ENCODE measurements at regions not wholly inside any gene's neighbourhood (a gene's known extent, or its start where the extent isn't known, plus 50 kb on each side); places are given as distances from the start of the nearest gene placed in this dataset.

- Histone ChIP-seq H3K27ac (ENCODE audit: low read depth in 1 of 2, low read length in 2 of 2) (no peak overlapping the region), H3K4me1 (ENCODE audit: insufficient read depth, low read length) (no peaks in the 10 kb centered on the region), H3K4me3 (ENCODE audit: low read length) (no peak overlapping the region), H3K36me3 (ENCODE audit: insufficient read depth, low read length) (no peaks in the 10 kb centered on the region), H3K9me3 (ENCODE audit: control insufficient read depth in 1 of 2, insufficient read depth in 1 of 2, low read length in 2 of 2) (no peaks in the 10 kb centered on the region), H3K27me3 (ENCODE audit: control insufficient read depth in 1 of 2, insufficient read depth in 2 of 2, low read length in 2 of 2) (no peaks in the 10 kb centered on the region)
- no peaks in the 10 kb centered on the region for H3K36me3 Mint-ChIP-seq (ENCODE audit: low read depth)
- DNase-seq: no peak
- CTCF ChIA-PET: no interaction called here
- no peak for ATAC-seq (ENCODE audit: poor library complexity)
- TF ChIP-seq CTCF (IDR thresholded peaks at IDR 0.05): no peak
- no peaks in the 10 kb centered on the region for H3K9me3 Mint-ChIP-seq
- H3K27ac Mint-ChIP-seq: no peak overlapping the region
- H3K4me1 Mint-ChIP-seq (ENCODE audit: low read depth): no peaks in the 10 kb centered on the region
- intact Hi-C loops (cut with DNase I, micrococcal nuclease): no loop called here
- H3K27me3 Mint-ChIP-seq: peaks cover 8% of the 10 kb centered on the region
- H3K4me3 Mint-ChIP-seq: no peak overlapping the region
- POLR2A ChIA-PET: no interaction called here
These were observed 122.4 kb upstream of the KRR1 start for GRCh38 chr12:75633789-75634188.

GRCh38 chr12:75632442-75632841 is 121.0 kb upstream of the KRR1 start:
- no peak overlapping the region for H3K4me3 Mint-ChIP-seq
- CTCF ChIA-PET: no interaction called here

GRCh38 chr12:75631831-75632230 is 120.4 kb upstream of the KRR1 start:
- CTCF ChIA-PET: no interaction called here
- Mint-ChIP-seq H3K27me3 (peaks cover 8% of the 10 kb centered on the region), H3K4me1 (ENCODE audit: low read depth) (no peaks in the 10 kb centered on the region), H3K27ac (no peak overlapping the region), H3K36me3 (ENCODE audit: low read depth) (no peaks in the 10 kb centered on the region), H3K4me3 (no peak overlapping the region), H3K9me3 (no peaks in the 10 kb centered on the region)
- intact Hi-C loops (cut with DNase I, micrococcal nuclease): no loop called here
- ATAC-seq (ENCODE audit: poor library complexity): no peak
- POLR2A ChIA-PET: no interaction called here
- no peaks in the 10 kb centered on the region for H3K27me3 ChIP-seq (ENCODE audit: control insufficient read depth in 1 of 2, insufficient read depth in 2 of 2, low read length in 2 of 2)
- H3K4me1 ChIP-seq (ENCODE audit: insufficient read depth, low read length): no peaks in the 10 kb centered on the region
- no peaks in the 10 kb centered on the region for H3K36me3 ChIP-seq (ENCODE audit: insufficient read depth, low read length)
- no peak overlapping the region for H3K27ac ChIP-seq (ENCODE audit: low read depth in 1 of 2, low read length in 2 of 2)
- no peak overlapping the region for H3K4me3 ChIP-seq (ENCODE audit: low read length)
- no peak for TF ChIP-seq CTCF (IDR thresholded peaks at IDR 0.05)
- no peak for DNase-seq
- H3K9me3 ChIP-seq (ENCODE audit: control insufficient read depth in 1 of 2, insufficient read depth in 1 of 2, low read length in 2 of 2): no peaks in the 10 kb centered on the region

More at GRCh38 chr12:75632442-75632841, 121.0 kb upstream of the KRR1 start:
- Mint-ChIP-seq H3K9me3 (no peaks in the 10 kb centered on the region), H3K36me3 (ENCODE audit: low read depth) (no peaks in the 10 kb centered on the region), H3K27ac (no peak overlapping the region), H3K27me3 (peaks cover 8% of the 10 kb centered on the region), H3K4me1 (ENCODE audit: low read depth) (no peaks in the 10 kb centered on the region)
- Histone ChIP-seq H3K27ac (ENCODE audit: low read depth in 1 of 2, low read length in 2 of 2) (no peak overlapping the region), H3K4me3 (ENCODE audit: low read length) (no peak overlapping the region), H3K4me1 (ENCODE audit: insufficient read depth, low read length) (no peaks in the 10 kb centered on the region), H3K27me3 (ENCODE audit: control insufficient read depth in 1 of 2, insufficient read depth in 2 of 2, low read length in 2 of 2) (no peaks in the 10 kb centered on the region), H3K36me3 (ENCODE audit: insufficient read depth, low read length) (no peaks in the 10 kb centered on the region), H3K9me3 (ENCODE audit: control insufficient read depth in 1 of 2, insufficient read depth in 1 of 2, low read length in 2 of 2) (no peaks in the 10 kb centered on the region)
- no peak for ATAC-seq (ENCODE audit: poor library complexity)
- intact Hi-C loops (cut with DNase I, micrococcal nuclease): no loop called here
- no peak for DNase-seq
- POLR2A ChIA-PET: no interaction called here
- TF ChIP-seq CTCF (IDR thresholded peaks at IDR 0.05): no peak

Data from CD4-positive, alpha-beta T cell (primary cell).